ENCODE measurements at regions not wholly inside any gene's neighbourhood (a gene's known extent, or its start where the extent isn't known, plus 50 kb on each side); places are given as distances from the start of the nearest gene placed in this dataset.

GRCh38 chr16:86714166-86714565 lies 135.8 kb downstream of the FOXL1 start:
- TF ChIP-seq POLR2AphosphoS5 (IDR thresholded peaks at IDR 0.05; ENCODE audit: low read depth, low read length) = no peak
- no peak for TF ChIP-seq POLR2A (IDR thresholded peaks at IDR 0.05; ENCODE audit: low read depth, low read length)
- no peak for TF ChIP-seq TAF1 (IDR thresholded peaks at IDR 0.05; ENCODE audit: borderline replicate concordance, low read depth, low read length)

Measured in GM12892 (cell line).